ENCODE measurements at regions not wholly inside any gene's neighbourhood (a gene's known extent, or its start where the extent isn't known, plus 50 kb on each side); places are given as distances from the start of the nearest gene placed in this dataset.

DNA sequence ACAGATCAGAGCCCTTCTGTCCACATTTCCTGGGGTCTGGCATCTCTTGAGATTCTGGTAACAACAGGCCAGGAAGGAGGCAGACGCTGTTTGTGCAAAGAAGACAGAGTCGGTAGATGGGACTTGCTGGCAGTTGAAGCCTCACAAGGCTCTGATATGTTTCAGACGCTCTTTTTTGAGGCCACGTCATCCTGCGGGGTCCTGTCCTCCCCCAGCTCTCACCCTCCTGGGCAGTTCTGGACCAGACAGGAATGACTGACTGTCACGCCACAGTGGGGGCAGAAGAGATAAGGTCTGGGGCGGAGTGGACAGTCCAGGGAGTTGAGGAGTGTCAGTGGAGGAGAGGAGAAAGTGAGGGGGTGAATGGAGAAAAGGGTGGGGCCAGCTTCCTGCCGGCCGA lies 87.1 kb upstream of the SULF2 start:
- no peak overlapping the region for H3K4me3 Mint-ChIP-seq (ENCODE audit: low read depth)
- H3K9me3 Mint-ChIP-seq (ENCODE audit: low read depth): no peaks in the 10 kb centered on the region
- TF ChIP-seq, protein P1, sequence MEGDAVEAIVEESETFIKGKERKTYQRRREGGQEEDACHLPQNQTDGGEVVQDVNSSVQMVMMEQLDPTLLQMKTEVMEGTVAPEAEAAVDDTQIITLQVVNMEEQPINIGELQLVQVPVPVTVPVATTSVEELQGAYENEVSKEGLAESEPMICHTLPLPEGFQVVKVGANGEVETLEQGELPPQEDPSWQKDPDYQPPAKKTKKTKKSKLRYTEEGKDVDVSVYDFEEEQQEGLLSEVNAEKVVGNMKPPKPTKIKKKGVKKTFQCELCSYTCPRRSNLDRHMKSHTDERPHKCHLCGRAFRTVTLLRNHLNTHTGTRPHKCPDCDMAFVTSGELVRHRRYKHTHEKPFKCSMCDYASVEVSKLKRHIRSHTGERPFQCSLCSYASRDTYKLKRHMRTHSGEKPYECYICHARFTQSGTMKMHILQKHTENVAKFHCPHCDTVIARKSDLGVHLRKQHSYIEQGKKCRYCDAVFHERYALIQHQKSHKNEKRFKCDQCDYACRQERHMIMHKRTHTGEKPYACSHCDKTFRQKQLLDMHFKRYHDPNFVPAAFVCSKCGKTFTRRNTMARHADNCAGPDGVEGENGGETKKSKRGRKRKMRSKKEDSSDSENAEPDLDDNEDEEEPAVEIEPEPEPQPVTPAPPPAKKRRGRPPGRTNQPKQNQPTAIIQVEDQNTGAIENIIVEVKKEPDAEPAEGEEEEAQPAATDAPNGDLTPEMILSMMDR (IDR thresholded peaks at IDR 0.05; ENCODE audit: unreplicated experiment): no peak
- no peak overlapping the region for H3K27ac Mint-ChIP-seq
- peaks cover 10% of the 10 kb centered on the region for H3K4me1 Mint-ChIP-seq (ENCODE audit: low read depth)
- H3K27me3 Mint-ChIP-seq: peaks cover 10% of the 10 kb centered on the region
- no peaks in the 10 kb centered on the region for H3K36me3 Mint-ChIP-seq (ENCODE audit: insufficient read depth)
- DNase-seq (ENCODE audit: low spot score, unreplicated experiment): no peak

DNA sequence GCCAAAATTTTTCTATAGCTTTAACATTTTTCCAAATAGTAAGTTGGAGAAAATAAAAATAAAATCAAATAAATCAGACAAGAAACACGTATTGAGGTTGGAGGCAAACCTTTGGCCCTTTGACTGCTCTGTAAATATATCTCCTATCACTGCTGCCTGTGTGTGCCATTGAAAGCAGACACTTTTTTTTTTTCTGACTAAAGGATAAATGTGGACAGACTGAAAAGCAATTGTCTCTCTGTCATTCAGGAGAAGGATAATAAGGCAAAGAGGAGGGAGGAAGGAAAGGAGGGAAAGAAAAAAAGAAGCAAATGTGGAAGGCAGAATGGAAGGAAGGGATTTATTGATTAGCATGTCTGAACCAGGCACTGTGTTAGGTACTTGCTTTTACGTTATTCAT lies 85.2 kb upstream of the SULF2 start:
- Mint-ChIP-seq H3K4me1 (ENCODE audit: low read depth) (peaks cover 7% of the 10 kb centered on the region), H3K27me3 (peaks cover 4% of the 10 kb centered on the region), H3K27ac (no peak overlapping the region), H3K36me3 (ENCODE audit: insufficient read depth) (no peaks in the 10 kb centered on the region), H3K4me3 (ENCODE audit: low read depth) (no peak overlapping the region), H3K9me3 (ENCODE audit: low read depth) (no peaks in the 10 kb centered on the region)
- TF ChIP-seq, protein P1 (IDR thresholded peaks at IDR 0.05; ENCODE audit: unreplicated experiment): no peak
- DNase-seq (ENCODE audit: low spot score, unreplicated experiment): no peak

DNA sequence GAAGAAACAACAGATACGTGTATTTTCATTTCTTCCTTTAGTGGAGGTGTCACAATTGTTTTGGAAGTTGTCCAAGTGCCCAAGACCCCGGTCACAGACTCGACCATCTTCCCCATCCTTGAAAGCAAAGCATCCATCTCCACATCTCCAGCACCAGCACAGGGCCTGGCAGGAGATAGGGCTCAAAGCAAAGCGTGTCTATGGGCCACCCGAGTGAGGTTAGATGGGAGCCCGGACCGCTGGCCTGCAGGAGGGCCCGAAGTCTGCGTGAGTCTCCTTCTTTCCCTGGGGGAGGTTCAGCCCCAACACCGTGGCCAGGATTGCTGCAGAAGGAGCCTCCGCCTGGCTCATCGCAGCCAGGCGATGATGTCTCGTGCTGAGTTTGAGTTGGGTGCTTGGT lies 83.5 kb upstream of the SULF2 start:
- no peak for DNase-seq (ENCODE audit: low spot score, unreplicated experiment)
- Mint-ChIP-seq H3K27ac (no peak overlapping the region), H3K4me3 (ENCODE audit: low read depth) (no peak overlapping the region), H3K4me1 (ENCODE audit: low read depth) (peaks cover 7% of the 10 kb centered on the region), H3K36me3 (ENCODE audit: insufficient read depth) (no peaks in the 10 kb centered on the region), H3K9me3 (ENCODE audit: low read depth) (no peaks in the 10 kb centered on the region), H3K27me3 (peaks cover 4% of the 10 kb centered on the region)
- TF ChIP-seq, protein P1 (IDR thresholded peaks at IDR 0.05; ENCODE audit: unreplicated experiment): no peak

DNA sequence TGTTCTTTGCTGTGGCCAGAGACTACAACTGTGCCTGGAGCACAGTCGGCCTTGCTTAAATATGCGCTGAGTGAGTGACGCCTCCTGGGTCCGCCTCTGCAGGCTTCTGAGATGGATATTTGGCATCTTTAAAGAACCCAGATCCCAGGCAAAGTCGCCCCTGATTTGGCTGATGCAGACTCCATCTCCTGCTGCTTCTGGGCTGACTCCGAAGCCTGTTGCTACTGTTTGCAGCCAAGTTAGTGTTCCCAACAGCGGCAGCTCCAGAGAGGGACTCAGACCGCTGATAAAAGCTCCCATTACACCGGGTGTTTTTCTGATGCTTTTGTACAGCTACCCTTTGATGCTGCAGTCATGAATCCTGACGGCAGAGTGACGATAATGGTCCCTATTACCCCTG lies 83.0 kb upstream of the SULF2 start:
- no peak for DNase-seq (ENCODE audit: low spot score, unreplicated experiment)
- peaks cover 9% of the 10 kb centered on the region for H3K27me3 Mint-ChIP-seq
- TF ChIP-seq, protein P1 (IDR thresholded peaks at IDR 0.05; ENCODE audit: unreplicated experiment): no peak
- no peaks in the 10 kb centered on the region for H3K9me3 Mint-ChIP-seq (ENCODE audit: low read depth)
- H3K4me3 Mint-ChIP-seq (ENCODE audit: low read depth): no peak overlapping the region
- H3K36me3 Mint-ChIP-seq (ENCODE audit: insufficient read depth): no peaks in the 10 kb centered on the region
- peaks cover 7% of the 10 kb centered on the region for H3K4me1 Mint-ChIP-seq (ENCODE audit: low read depth)
- H3K27ac Mint-ChIP-seq: no peak overlapping the region

DNA sequence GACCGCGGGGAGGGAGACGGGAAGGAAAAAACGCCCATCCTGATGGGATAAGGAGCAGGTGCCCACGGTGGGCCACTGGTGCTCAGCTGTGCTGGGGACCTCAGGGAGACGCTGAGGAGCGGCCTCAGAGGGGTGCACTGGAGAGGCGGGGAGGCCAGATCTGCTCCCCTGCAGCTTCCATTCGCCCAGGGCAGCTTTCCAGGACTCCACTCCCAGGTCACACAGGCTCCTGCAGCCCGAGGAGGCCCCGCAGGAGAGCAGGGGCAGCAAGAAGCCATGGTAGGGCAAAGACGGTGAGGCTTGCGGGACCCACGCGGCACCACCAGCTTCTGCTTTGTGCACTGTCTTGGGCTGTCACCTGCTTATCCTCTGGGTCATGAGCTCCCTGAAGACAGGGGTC lies 82.5 kb upstream of the SULF2 start:
- H3K27me3 Mint-ChIP-seq: peaks cover 13% of the 10 kb centered on the region
- TF ChIP-seq, protein P1 (IDR thresholded peaks at IDR 0.05; ENCODE audit: unreplicated experiment): no peak
- H3K27ac Mint-ChIP-seq: no peak overlapping the region
- H3K36me3 Mint-ChIP-seq (ENCODE audit: insufficient read depth): no peaks in the 10 kb centered on the region
- no peak overlapping the region for H3K4me3 Mint-ChIP-seq (ENCODE audit: low read depth)
- DNase-seq (ENCODE audit: low spot score, unreplicated experiment): no peak
- H3K9me3 Mint-ChIP-seq (ENCODE audit: low read depth): no peaks in the 10 kb centered on the region
- peaks cover 10% of the 10 kb centered on the region for H3K4me1 Mint-ChIP-seq (ENCODE audit: low read depth)

All from progenitor cell of endocrine pancreas (in vitro differentiated cells).